ENCODE measurements at regions not wholly inside any gene's neighbourhood (a gene's known extent, or its start where the extent isn't known, plus 50 kb on each side); places are given as distances from the start of the nearest gene placed in this dataset.

DNA sequence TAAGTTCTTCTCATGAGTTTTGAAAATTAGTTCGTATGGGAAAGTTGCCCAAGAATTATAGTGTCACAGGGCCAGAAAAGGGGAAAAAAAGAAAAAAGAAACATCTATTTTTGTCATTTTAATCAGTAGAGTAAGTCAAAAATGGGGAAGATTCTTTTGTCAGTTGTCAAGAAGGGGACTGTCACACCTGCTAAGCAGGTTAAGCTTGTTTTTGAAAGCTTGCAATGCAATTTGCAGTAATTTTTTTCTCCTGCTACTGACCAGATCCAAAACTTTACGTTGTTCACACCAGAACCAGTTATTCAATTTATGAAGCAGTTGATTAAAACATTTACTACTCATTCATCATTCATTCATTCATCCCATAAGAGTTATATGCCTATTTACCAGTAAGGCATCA, 171.4 kb downstream of the SOX4 start:
- no peak overlapping the region for H3K4me3 Mint-ChIP-seq
- no peaks in the 10 kb centered on the region for H3K36me3 Mint-ChIP-seq (ENCODE audit: low read depth)
- H3K27ac Mint-ChIP-seq, result no peak overlapping the region
- ATAC-seq (no peak), DNase-seq (no peak)
- no peaks in the 10 kb centered on the region for H3K4me1 Mint-ChIP-seq
- no peaks in the 10 kb centered on the region for H3K27me3 Mint-ChIP-seq
- no peaks in the 10 kb centered on the region for H3K9me3 Mint-ChIP-seq

DNA sequence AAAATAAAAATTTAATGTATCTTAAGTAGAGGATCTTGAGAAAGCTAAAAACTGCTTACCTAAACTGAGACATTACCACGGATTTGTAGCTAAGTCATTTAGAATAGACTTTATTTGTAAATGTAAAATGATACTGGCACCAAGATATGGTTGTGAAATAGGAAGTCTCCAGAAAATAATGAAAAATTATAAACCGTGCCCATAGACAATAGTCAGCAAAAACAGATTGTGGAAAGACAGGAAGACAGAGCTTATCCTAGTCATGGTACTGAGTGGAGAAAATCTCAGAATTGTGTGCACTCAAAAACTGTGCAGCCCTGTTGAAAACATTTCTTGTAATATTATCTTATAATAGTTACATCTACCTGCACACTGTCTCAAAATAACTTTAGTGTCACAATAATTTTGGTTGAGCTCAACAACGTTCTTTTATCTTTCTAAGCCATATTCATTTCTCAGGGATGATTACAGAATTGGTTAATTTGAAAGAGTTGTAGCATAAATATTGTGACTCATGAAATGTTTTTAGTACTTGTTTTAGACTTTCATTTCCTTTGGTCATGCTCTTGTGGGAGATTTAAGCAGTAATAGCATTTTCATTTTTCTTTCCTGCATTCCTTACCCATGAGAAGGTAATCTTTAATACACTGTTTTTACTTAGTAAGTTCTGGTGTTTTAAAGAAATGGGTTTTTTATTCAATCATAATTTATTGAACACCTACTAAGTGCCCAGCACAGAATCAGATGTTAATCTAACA, 174.5 kb downstream of the SOX4 start:
- H3K36me3 Mint-ChIP-seq (ENCODE audit: low read depth), result no peaks in the 10 kb centered on the region
- ATAC-seq (no peak), DNase-seq (no peak)
- no peak overlapping the region for H3K27ac Mint-ChIP-seq
- no peaks in the 10 kb centered on the region for H3K27me3 Mint-ChIP-seq
- H3K9me3 Mint-ChIP-seq, result no peaks in the 10 kb centered on the region
- no peaks in the 10 kb centered on the region for H3K4me1 Mint-ChIP-seq
- H3K4me3 Mint-ChIP-seq, result no peak overlapping the region

DNA sequence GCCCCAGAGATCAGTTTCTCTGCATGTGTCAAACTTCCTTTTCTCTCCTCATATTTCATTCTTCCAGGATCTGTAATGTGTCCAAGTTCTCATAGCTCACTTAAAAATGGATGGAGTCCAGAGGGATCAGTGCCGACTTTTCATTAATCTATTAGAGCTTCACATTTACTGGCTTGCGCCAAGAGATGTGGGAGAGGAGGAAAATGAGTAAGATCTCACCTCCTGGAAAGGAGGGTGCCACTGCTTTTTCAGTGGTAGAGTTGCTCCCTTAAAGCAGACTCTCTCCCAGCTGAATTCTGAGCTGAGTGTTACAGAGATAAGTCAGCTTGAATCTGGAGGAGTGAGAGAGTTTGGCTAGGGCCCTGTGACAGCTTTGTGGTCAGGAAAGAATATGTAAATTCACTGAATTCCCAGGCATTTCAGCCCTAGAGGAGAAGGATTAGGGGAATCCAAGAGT, 175.9 kb downstream of the SOX4 start:
- H3K4me1 Mint-ChIP-seq, result no peaks in the 10 kb centered on the region
- ATAC-seq (no peak), DNase-seq (no peak)
- no peaks in the 10 kb centered on the region for H3K27me3 Mint-ChIP-seq
- H3K36me3 Mint-ChIP-seq (ENCODE audit: low read depth), result no peaks in the 10 kb centered on the region
- no peaks in the 10 kb centered on the region for H3K9me3 Mint-ChIP-seq
- H3K4me3 Mint-ChIP-seq, result no peak overlapping the region
- no peak overlapping the region for H3K27ac Mint-ChIP-seq

DNA sequence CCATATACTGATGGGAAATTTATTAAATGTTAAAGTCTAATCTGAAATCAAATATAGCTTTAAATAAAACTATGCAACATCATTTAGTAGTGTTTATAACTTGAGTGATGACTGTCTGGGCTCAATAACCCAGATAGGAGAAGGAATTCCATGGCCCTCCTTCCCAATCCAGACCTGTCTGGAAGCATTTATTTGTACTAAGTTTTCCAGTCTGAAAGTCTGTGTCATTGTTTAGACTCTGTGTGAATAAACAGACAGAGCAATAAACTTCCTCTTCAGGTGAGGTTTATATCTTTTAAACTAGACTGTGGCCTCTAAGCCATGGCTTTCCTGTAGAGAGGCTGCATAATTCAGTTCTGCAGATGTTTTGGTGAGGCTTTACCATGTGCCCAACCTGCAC, 176.4 kb downstream of the SOX4 start:
- Mint-ChIP-seq H3K27ac (no peak overlapping the region), H3K4me3 (no peak overlapping the region), H3K36me3 (ENCODE audit: low read depth) (no peaks in the 10 kb centered on the region), H3K4me1 (no peaks in the 10 kb centered on the region), H3K9me3 (no peaks in the 10 kb centered on the region), H3K27me3 (no peaks in the 10 kb centered on the region)
- ATAC-seq (no peak), DNase-seq (no peak)

DNA sequence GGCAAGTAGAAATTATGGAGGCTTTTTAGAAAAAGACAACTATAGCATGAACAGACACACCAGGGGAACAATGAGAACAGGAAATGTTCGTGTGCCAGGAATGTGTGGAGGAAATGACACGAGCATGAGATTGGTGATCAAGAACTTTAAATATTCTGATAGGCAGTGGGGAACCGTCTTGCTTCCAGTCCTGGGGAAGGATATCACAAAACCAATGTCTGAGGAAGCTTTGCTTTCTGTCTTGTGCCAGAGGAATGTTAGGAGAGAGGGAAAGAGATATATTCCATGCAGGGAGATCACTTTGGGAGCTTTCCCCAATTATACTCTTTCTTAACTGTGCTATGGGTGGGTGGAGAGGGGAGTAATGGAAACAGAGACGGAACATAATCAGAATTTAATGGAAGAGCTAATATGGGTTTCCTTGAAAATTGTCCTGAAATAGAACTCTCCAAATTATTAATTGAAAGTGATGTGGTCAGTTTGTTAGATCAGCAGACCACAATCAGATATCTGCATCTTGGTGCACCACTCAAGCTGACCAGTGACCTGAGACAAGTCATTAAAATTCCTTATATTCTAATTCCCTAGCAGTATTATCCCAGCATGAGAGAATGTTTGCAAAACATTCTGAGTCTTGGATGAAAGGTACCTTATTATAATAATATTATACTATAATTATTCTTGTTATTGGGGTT, 178.2 kb downstream of the SOX4 start:
- Mint-ChIP-seq H3K27ac (no peak overlapping the region), H3K4me1 (no peaks in the 10 kb centered on the region), H3K4me3 (no peak overlapping the region), H3K27me3 (no peaks in the 10 kb centered on the region), H3K36me3 (ENCODE audit: low read depth) (no peaks in the 10 kb centered on the region), H3K9me3 (no peaks in the 10 kb centered on the region)
- DNase-seq (no peak), ATAC-seq (no peak)

DNA sequence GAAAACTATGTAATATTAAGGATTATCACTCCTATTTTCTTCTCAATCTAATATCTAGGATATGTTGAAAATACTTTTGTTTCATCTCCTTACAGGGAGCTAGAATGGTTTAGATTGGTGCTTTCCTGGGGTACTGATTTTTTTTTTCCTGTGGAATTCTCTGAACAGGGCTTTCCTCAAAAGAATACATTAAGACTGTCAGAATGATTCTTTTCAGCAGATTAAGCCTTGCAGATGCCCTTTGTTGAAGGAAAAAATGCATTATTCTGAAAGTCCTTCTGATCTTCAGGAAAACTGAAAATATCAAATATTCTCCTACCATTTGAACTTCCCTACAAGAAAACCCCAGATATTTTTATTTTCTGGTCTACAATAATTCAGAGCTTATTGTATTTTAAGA, 178.9 kb downstream of the SOX4 start:
- H3K4me1 Mint-ChIP-seq, result no peaks in the 10 kb centered on the region
- no peaks in the 10 kb centered on the region for H3K36me3 Mint-ChIP-seq (ENCODE audit: low read depth)
- ATAC-seq, result no peak
- H3K27ac Mint-ChIP-seq, result no peak overlapping the region
- no peak overlapping the region for H3K4me3 Mint-ChIP-seq
- no peak for DNase-seq
- H3K27me3 Mint-ChIP-seq, result no peaks in the 10 kb centered on the region
- no peaks in the 10 kb centered on the region for H3K9me3 Mint-ChIP-seq

DNA sequence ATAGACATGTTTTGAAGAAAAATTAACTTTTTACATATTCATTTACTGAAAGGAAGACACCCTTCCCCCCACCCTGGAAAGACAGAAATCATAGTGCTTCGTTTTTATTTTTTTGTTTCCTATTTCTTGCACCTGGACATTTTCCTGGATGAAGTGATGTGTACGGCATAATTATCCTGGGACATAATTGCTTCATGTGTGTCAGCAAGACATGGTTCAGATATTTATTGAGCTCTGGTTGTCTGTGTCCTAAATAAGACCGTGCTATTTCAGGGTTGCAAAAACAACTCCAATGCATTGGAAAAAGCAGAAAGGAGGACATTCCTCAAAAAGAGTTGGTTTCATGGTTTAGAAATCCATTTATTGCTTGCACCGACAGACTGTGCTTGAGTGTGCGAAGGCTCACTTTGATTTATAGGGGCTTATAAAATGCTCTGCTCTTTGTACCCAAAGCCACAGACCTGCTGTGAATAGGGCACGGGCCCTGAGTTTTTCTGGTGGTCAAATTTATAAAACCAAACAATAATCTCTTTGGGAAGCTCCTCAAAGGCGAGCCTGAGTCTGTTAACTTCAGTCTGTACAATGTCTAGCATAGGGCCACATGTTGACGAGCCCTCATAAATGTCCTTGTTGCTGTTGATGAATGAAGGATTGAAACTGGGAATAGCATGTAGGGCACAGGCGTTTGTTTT, 179.5 kb downstream of the SOX4 start:
- Mint-ChIP-seq H3K9me3 (no peaks in the 10 kb centered on the region), H3K36me3 (ENCODE audit: low read depth) (no peaks in the 10 kb centered on the region), H3K4me3 (no peak overlapping the region), H3K27me3 (no peaks in the 10 kb centered on the region), H3K27ac (no peak overlapping the region), H3K4me1 (no peaks in the 10 kb centered on the region)
- DNase-seq, result no peak
- no peak for ATAC-seq

DNA sequence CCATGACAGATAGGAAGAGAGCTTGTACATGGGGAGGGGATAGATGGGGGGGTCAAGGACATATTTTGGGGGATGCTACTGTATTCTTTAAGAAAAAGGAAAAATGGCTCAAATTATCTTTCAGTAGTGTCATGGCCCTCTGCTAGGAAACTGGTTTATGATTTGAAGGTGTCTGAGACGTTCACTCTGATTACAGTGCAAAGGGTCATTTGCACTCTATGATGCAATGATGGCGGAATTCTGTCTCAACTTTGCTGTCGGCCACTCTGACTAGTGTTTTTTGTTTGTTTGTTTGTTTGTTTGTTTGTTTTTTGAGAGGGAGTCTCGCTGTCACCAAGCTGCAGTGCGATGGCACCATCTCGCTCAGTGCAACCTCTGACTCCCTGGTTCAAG, 180.0 kb downstream of the SOX4 start:
- no peak overlapping the region for H3K4me3 Mint-ChIP-seq
- no peak overlapping the region for H3K27ac Mint-ChIP-seq
- H3K4me1 Mint-ChIP-seq, result no peaks in the 10 kb centered on the region
- ATAC-seq (no peak), DNase-seq (no peak)
- H3K27me3 Mint-ChIP-seq, result no peaks in the 10 kb centered on the region
- H3K36me3 Mint-ChIP-seq (ENCODE audit: low read depth), result no peaks in the 10 kb centered on the region
- H3K9me3 Mint-ChIP-seq, result no peaks in the 10 kb centered on the region

DNA sequence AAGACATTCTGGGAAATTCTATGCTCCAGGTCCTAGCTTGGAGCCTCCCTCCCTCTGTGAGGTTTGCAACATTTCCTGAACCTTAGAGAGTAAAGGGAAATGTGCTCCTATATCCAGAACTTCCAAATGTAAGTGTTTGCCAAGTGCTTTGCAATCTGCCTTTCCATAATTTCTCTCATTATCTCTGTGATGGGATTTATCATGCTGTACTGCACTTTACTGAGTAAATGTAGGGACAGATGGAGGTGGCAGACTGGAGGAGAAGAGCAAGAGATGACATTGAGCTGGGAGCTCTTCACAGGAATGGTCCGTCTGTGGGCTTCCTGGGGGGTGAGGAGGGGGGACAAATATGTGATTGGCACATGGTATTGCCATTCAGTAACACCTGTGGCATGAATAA, 184.3 kb downstream of the SOX4 start:
- no peaks in the 10 kb centered on the region for H3K9me3 Mint-ChIP-seq
- H3K36me3 Mint-ChIP-seq (ENCODE audit: low read depth), result no peaks in the 10 kb centered on the region
- no peaks in the 10 kb centered on the region for H3K27me3 Mint-ChIP-seq
- H3K4me1 Mint-ChIP-seq, result no peaks in the 10 kb centered on the region
- no peak overlapping the region for H3K4me3 Mint-ChIP-seq
- DNase-seq (no peak), ATAC-seq (no peak)
- no peak overlapping the region for H3K27ac Mint-ChIP-seq

DNA sequence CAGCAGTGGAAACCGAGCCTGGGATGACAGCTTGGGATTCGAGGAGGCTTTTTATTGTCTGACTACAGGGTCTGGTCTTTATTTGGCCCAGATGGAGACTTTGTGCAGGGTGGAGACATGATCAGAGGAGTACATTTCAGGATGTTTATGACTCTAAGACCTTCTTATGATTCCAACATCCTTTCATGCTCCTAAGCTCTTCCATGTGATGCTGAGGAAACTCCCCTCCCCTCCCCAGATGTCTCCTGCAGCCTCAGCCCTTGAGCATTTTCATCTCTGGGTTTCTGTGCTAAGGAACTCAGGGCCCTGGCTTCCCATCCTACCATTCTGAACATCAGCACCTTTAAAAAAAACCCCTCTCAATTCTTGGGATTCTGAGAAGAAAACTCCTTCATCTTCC, 186.6 kb downstream of the SOX4 start:
- Mint-ChIP-seq H3K4me1 (no peaks in the 10 kb centered on the region), H3K36me3 (ENCODE audit: low read depth) (no peaks in the 10 kb centered on the region), H3K27me3 (no peaks in the 10 kb centered on the region), H3K9me3 (no peaks in the 10 kb centered on the region), H3K4me3 (no peak overlapping the region), H3K27ac (no peak overlapping the region)
- no peak for DNase-seq
- no peak for ATAC-seq

DNA sequence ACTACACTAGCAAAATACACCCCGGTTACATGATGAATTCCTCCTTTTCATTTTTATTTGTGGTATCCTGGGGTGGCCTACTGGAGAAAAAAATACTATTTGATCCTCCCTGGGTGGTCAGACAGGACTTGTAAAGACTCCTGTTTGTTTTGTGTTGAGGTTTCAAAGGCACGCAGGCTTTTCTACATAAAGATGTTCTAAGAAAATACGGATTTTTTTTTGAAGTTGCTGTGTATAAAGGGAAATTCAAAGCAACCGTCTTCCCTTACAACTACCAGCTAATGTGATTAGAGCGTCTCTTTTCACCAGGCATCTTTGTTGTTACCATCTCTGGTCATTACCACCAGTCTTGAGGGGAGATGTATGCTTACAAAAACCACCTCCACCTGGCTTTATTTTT, 187.1 kb downstream of the SOX4 start:
- H3K27ac Mint-ChIP-seq, result no peak overlapping the region
- DNase-seq (no peak), ATAC-seq (no peak)
- H3K4me3 Mint-ChIP-seq, result no peak overlapping the region
- H3K4me1 Mint-ChIP-seq, result no peaks in the 10 kb centered on the region
- H3K36me3 Mint-ChIP-seq (ENCODE audit: low read depth), result no peaks in the 10 kb centered on the region
- no peaks in the 10 kb centered on the region for H3K27me3 Mint-ChIP-seq
- no peaks in the 10 kb centered on the region for H3K9me3 Mint-ChIP-seq

DNA sequence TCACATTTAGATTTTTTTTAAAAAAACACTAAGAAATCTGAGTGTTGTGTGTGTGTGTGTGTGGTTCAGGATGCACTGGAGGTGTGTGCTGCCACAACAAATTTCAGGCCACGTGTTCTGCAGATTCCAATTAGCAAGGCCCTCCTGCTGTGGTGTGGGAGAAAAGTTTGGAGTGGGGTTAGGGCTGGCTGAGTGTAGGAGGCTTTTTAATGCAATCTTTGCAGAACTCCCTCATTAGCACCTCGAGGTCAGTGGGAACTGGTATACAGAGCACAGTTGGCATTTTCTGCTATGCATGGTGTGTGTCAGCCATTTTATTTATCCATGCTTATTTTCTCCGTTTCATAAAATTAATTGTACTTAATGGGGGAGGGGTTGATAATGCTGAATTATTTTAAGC, 187.6 kb downstream of the SOX4 start:
- no peaks in the 10 kb centered on the region for H3K36me3 Mint-ChIP-seq (ENCODE audit: low read depth)
- H3K27me3 Mint-ChIP-seq, result no peaks in the 10 kb centered on the region
- DNase-seq (no peak), ATAC-seq (no peak)
- H3K9me3 Mint-ChIP-seq, result no peaks in the 10 kb centered on the region
- H3K4me3 Mint-ChIP-seq, result no peak overlapping the region
- H3K4me1 Mint-ChIP-seq, result no peaks in the 10 kb centered on the region
- no peak overlapping the region for H3K27ac Mint-ChIP-seq

DNA sequence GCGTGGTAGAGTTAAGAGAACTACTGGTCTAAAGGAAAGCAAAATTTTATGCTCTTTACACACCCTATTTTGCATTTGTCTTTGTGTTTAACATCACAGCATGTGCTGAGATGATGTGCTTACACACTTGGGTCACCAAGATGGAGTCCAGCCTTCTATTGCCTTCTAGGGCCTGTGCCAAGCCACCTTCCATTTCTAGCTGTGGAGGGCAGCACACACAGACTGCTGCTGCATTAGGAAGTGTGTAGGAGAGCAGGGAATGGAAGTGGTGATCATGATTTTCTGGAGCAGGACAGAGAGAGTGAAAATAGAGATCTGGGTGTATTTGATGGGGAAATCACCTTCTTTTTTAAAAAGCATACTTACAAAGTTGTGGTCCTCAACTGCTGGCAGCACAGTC, 191.6 kb downstream of the SOX4 start:
- Mint-ChIP-seq H3K36me3 (ENCODE audit: low read depth) (no peaks in the 10 kb centered on the region), H3K27me3 (peaks cover under 1% of the 10 kb centered on the region), H3K9me3 (no peaks in the 10 kb centered on the region), H3K27ac (no peak overlapping the region), H3K4me1 (no peaks in the 10 kb centered on the region), H3K4me3 (no peak overlapping the region)
- DNase-seq (no peak), ATAC-seq (no peak)

DNA sequence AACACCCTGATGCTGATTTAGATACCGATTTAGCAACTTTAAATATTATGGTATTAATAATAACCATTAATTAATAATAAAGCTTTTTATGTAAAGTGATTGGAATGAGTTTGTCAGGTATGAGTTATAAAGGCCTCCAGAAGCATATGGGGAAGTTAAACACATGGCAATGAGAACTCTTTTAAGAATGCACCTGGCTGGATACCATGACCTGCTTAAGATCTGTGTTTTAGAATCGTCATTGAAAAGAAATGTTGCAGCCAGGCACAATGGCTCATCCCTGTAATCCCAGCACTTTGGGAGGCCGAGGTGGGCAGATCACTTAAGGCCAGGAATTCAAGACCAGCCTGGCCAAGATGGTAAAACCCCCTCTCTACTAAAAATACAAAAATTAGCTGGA, 197.5 kb downstream of the SOX4 start:
- H3K36me3 Mint-ChIP-seq (ENCODE audit: low read depth), result no peaks in the 10 kb centered on the region
- H3K9me3 Mint-ChIP-seq, result no peaks in the 10 kb centered on the region

DNA sequence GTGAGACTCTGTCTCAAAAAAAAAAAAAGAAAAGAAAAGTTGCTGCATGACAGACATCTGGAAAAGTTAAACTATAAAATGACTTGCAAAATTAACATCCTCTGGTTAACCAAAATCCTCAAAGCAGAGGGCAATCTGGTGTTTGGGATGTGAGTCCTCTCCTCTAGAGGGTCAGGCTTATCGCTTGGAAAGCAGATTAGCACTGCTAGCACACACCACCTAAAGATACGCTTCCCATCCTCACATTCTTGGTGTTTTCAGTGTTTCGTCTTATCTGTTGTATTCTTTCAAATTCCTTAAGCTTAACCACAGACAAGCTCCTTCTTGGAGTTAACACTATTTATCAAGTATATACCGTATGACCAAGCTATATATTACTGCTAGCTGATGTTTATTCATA, 198.0 kb downstream of the SOX4 start:
- H3K4me1 Mint-ChIP-seq, result no peaks in the 10 kb centered on the region
- no peak overlapping the region for H3K4me3 Mint-ChIP-seq
- no peak overlapping the region for H3K27ac Mint-ChIP-seq
- H3K36me3 Mint-ChIP-seq (ENCODE audit: low read depth), result no peaks in the 10 kb centered on the region
- no peaks in the 10 kb centered on the region for H3K9me3 Mint-ChIP-seq
- DNase-seq, result no peak
- no peak for ATAC-seq
- peaks cover 2% of the 10 kb centered on the region for H3K27me3 Mint-ChIP-seq

More for the DNA sequence above, 197.5 kb downstream of the SOX4 start:
- H3K27me3 Mint-ChIP-seq, result peaks cover 2% of the 10 kb centered on the region
- no peaks in the 10 kb centered on the region for H3K4me1 Mint-ChIP-seq
- no peak overlapping the region for H3K27ac Mint-ChIP-seq
- no peak for ATAC-seq
- no peak overlapping the region for H3K4me3 Mint-ChIP-seq
- DNase-seq, result no peak

Data from activated naive CD8-positive, alpha-beta T cell treated with anti-CD3 and anti-CD28 coated beads, Interleukin-2, amount 50 U/mL, for 24 hours (primary cell).